ENCODE measurements at regions not wholly inside any gene's neighbourhood (a gene's known extent, or its start where the extent isn't known, plus 50 kb on each side); places are given as distances from the start of the nearest gene placed in this dataset.
"Not testable (repeated sequence)": the region's sequence is repeated elsewhere in the genome, so short reads cannot be mapped to it uniquely, and the experiment has no call there.

DNA sequence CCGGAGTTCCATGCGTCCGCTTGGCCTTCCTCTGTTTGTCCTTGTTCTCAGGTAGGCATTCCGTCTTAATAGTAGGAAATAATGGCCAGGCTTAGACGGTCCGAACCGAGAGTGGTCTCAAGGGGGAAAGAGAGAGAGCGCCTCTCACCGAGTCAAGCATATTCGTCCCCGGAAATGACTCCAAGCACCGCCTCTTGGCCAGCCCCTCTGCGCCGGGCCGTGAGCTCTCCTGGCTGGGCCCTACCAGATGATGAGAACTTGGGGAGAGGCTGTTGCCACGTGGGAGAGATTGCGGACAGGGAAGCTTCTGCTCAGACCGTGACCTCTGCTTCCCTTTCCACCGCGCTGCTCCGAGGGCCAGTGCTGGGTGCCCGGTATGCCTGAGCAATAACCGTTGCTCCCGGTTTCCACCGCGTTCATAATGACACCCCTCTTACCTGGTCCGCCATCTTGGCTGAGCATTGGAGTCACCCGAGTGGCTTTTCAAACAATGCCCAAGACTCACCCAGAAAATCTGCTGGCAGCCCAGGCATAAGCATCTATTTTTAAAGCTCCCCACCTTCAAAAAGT is 251.1 kb upstream of the SHH start:
- no peak for DNase-seq (ENCODE audit: low read depth)

- DNase-seq (ENCODE audit: low read depth) = no peak
Measured at GRCh38 chr7:156062286-156062685, 250.0 kb upstream of the SHH start.

GRCh38 chr7:156061689-156062255 is 249.5 kb upstream of the SHH start:
- DNase-seq (ENCODE audit: low read depth) = no peak

- no peak for DNase-seq (ENCODE audit: low read depth)
Measured at GRCh38 chr7:156060925-156061324, 248.7 kb upstream of the SHH start.

GRCh38 chr7:156059369-156059768 is 247.1 kb upstream of the SHH start:
- DNase-seq (ENCODE audit: low read depth) = no peak

DNA sequence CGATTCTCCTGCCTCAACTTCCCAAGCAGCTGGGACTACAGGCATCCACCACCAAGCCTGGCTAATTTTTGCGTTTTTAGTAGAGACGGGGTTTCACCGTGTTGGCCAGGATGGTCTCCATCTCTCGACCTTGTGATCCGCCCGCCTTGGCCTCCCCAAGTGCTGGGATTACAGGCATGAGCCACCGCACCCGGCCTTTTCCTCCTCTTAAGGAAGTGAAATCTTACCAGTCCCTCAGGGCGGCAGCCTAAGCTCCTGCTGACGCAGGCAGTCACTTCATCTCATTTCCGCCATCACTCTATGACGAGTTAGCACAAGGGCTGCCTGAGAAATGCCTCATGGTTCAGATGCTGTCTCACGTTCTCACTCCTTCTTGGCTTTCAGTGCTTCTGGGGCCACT is 246.0 kb upstream of the SHH start:
- no peak for DNase-seq (ENCODE audit: low read depth)

GRCh38 chr7:156056534-156056933 is 244.3 kb upstream of the SHH start:
- DNase-seq (ENCODE audit: low read depth) = no peak

DNA sequence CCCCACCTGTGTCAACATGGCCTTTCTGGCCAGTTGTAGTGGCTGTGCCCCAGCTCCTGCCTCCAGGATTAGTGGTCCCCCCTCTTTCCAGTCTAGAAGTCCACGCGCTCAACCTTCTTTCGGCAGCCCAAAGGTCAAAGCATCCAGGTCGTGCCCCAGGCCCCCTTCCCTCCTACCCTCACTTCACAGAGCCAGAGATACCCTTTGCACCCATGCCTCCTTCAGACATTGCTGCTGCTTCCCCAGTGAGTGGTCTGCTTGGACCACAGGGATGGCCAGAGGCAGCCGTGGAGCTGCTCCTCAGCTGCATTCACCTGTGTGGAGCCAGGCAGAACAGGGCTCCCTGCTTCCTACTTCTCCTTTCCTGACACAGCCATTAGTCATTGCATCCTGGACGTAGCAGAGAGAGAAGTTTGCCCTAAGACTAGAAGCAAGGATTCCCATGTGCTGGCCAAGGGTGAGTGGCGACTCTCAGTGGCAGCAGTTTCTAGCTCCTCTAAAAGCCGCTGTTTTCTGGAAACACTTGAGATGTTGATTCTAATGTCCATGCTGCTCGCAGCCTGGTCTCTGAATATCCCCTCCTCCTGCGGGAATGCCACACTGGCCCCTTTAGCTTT is 243.1 kb upstream of the SHH start:
- no peak for DNase-seq (ENCODE audit: low read depth)

GRCh38 chr7:156051884-156052283 is 239.6 kb upstream of the SHH start:
- DNase-seq (ENCODE audit: low read depth) = no peak

DNA sequence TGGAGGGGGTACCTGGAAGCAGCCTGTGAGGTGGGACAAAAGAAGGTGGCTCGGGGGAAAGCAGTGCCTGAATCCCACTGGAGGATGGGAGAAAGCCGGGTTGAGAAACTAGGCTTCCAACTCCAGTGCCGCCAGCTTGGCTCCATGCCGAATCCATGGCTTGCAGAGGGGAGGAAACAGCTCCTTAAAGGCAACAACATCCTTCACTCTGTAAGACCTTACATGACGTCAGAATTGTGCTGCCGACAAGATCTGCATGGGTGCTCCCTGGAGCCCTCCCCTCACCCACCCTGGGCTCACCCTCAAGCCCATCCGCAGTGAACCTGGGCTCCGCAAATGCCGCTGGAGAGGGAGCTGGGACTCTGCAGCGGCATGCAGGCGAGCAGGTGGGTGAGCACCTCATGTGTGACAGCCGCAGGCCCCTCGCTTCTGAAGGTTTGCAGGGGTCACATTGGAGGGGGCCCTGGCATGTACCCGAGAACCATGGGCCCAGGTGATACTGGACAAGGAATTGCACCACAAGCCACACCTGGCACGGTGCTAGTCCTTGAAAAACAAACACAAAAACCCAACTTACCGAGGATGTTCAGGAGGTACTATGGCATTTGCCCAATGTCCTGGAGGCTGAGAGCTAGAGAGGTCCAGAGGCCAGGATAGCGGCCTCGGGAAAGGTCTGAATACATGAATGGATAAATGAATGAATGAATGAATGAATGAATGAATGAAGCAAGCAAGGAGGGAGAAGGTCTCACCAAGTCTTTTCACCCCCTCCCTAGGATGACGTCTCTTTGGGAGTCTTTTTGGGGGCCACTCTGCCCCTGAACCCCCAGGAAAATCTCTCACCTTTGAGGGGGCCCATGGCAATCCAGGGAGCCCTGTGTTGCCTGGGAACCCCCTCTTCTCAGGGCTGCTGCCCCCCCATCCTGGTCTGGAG is 238.6 kb upstream of the SHH start:
- DNase-seq (ENCODE audit: low read depth) = no peak

GRCh38 chr7:156049366-156049765 is 237.1 kb upstream of the SHH start:
- no peak for DNase-seq (ENCODE audit: low read depth)

DNA sequence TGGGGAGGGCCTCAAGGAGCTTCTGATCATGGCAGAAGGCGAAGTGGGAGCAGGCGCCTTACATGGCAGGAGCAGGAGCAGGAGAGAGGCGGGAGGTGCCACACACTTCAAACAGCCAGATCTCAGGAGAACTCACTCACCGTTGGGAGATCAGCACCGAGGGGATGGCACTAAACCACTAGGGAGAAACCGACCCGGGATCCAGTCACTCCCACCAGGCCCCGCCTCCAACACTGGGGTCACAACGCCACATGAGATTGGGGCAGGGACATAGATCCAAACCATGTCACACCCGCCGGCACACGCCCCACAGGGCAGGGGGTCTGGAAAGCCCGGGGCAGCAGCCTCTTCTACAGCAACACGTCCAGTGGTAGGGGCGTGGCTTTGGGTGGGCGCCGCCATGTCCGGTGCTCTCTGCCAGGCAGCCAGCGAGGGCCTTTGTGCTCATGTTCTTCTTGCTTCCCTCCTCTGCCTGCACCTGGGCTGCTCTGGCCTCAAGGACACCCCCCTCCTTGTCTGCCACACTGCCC is 233.8 kb upstream of the SHH start:
- no peak for DNase-seq (ENCODE audit: low read depth)

DNA sequence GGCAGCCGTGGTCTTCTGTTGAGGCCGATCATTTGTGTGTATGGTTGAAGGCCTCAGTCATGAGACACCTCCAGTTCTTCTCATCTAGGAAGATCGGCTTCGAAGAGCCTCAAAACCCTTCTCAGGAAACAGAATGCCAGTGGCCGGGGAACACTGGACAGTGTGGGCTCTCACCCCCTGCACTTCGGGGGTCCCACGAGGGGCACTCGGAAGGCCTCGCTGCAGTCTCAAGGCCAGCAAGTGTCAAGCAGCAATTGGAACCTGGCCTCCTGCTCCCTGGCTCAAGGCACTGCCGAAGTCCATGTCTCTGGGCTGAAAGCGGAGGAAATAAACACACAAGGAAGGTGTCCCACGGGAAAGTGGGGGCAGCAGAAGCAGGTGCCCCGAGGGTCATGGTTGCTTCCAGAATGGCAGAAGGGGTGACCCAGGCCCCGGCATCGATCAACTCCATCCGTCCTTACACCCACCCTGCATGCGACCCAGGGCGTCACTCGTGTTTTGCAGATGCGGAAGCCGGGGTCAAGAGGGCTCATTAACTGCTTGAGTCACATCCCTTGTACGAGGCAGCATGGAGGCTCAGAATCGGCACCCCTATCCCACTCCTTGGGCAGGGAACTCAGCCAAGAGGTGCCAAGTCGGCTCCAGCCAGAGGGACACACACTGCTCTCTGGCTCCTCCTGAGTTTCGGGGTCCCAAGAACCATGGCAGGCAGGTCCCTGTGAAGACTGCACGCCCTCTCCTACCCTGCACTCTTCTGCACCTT is 231.3 kb upstream of the SHH start:
- DNase-seq (ENCODE audit: low read depth) = no peak

DNA sequence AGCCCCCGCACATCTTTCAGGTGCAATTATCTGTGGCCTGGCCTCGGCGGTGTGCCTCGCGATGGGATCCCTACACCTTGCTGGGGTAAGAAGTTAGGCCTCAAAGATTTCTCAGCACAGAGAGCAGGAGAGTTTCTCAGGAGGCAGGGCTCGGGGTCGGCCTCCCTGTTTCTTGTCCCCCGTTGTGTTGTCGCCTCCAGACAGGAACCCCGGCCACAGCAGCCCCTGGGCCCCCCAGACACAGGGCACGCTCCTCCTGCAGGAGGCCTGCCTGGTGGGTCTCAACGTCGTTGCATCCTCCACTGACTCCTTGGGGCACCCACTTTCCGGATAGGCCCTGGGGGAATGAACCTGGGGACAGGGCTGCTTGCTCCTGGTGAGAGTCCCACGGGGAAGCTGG is 229.1 kb upstream of the SHH start:
- DNase-seq (ENCODE audit: low read depth) = no peak

GRCh38 chr7:156039971-156040677 is 227.9 kb upstream of the SHH start:
- no peak for DNase-seq (ENCODE audit: low read depth)

DNA sequence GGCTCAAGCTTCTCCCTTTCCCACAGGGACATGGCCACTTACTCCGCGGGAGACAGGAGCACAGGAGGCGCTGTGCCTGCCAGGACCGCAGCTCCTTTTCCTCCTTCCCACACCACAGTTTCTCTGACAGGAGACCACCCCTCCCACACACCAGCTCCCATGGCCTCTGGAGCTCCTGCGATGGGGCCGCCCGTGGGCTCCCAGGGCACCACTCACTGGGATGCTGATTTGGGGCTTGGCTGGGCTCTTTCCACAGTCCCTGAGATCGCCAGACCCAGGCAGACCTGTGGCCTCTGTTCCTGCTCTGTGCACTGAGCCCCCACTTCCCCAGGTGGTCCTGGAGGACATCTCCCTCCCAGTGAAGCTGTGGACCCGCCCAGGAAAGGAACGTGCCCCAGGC is 226.9 kb upstream of the SHH start:
- DNase-seq (ENCODE audit: low read depth) = no peak

DNA sequence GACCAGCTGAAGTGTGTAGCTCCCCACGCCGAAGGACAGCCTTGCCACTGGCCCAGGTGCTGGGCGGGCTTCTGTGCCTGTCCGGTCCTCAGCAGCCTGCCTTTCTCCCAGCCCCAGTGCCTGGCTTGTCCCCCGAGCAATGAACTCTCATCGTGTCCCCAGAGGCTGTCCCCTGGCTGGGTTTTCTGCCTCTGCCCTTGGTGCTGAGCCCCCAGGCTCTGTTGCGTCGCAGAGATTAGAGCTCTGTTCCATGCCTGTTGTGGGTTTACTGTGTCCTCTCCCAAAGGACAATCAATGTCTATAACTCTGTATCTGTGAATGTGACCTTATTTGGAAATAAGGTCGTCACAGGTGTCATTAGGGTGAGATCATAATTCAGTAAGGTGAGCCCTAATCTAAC is 226.1 kb upstream of the SHH start:
- no peak for DNase-seq (ENCODE audit: low read depth)

DNA sequence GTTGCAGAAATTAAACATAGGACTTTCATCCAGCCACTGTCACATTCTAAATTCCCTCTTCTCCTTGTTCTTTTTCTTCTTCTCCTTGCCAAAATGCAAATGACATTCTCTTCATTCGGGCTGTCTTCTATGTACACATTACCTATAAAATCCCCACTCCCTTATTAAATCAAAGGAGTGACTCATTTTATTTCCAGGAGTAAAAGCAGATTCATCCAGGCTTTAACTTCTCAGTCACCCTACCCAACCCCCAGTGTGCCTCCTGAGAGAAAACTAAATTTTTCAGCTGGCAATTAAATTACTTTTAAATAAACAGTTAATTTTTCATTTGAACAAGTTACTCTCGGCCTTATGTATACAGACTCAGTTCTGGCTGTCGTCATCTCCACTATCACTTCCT is 223.9 kb upstream of the SHH start:
- DNase-seq (ENCODE audit: low read depth) = no peak

DNA sequence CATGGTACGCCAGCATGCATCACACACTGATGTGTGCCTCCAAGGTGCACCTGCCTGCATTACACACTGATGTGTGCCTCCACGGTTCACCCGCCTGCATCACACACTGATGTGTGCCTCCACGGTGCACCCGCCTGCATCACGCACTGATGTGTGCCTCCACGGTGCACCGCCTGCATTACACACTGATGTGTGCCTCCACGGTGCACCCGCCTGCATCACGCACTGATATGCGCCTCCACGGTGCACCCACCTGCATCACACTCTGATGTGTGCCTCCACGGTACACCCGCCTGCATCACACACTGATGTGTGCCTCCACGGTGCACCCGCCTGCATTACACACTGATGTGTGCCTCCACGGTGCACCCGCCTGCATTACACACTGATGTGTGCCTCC is 223.1 kb upstream of the SHH start:
- not testable (repeated sequence) for DNase-seq (ENCODE audit: low read depth)

- DNase-seq (ENCODE audit: low read depth) = no peak
Measured at GRCh38 chr7:156034397-156034796, 222.1 kb upstream of the SHH start.

- DNase-seq (ENCODE audit: low read depth) = no peak
Measured at GRCh38 chr7:156032973-156033372, 220.7 kb upstream of the SHH start.
